IgD-negative memory B cell (primary cell): ENCODE measurements at regions not wholly inside any gene's neighbourhood (a gene's known extent, or its start where the extent isn't known, plus 50 kb on each side); places are given as distances from the start of the nearest gene placed in this dataset.
"Not testable (repeated sequence)": the region's sequence is repeated elsewhere in the genome, so short reads cannot be mapped to it uniquely, and the experiment has no call there.

Experiments used
- H3K27ac Mint-ChIP-seq, 3 donors: one replicate each; pipeline ENCODE4 v1.8.0; 2020 to 2022; ENCODE audit warnings: mild to moderate bottlenecking in 3 of 3, mixed read lengths in 3 of 3, moderate library complexity in 1 of 3
- H3K27me3 Mint-ChIP-seq: one replicate; pipeline ENCODE4 v1.8.0; 2021; ENCODE audit warnings: mixed read lengths
- H3K36me3 Mint-ChIP-seq: one replicate; pipeline ENCODE4 v1.8.0; 2020; ENCODE audit warnings: mild to moderate bottlenecking, mixed read lengths
- H3K4me1 Mint-ChIP-seq, 3 donors: one replicate each; pipeline ENCODE4 v1.8.0; 2020 to 2022; ENCODE audit warnings: mixed read lengths in 3 of 3, mild to moderate bottlenecking in 1 of 3
- H3K4me3 Mint-ChIP-seq, 4 donors: one replicate each; pipeline ENCODE4 v1.8.0; 2020 to 2022; ENCODE audit warnings: mild to moderate bottlenecking in 4 of 4, mixed read lengths in 4 of 4, moderate library complexity in 3 of 4
- H3K9me3 Mint-ChIP-seq, 3 donors: one replicate each; pipeline ENCODE4 v1.8.0; 2020 to 2021; ENCODE audit warnings: mixed read lengths in 3 of 3, mild to moderate bottlenecking in 1 of 3

DNA sequence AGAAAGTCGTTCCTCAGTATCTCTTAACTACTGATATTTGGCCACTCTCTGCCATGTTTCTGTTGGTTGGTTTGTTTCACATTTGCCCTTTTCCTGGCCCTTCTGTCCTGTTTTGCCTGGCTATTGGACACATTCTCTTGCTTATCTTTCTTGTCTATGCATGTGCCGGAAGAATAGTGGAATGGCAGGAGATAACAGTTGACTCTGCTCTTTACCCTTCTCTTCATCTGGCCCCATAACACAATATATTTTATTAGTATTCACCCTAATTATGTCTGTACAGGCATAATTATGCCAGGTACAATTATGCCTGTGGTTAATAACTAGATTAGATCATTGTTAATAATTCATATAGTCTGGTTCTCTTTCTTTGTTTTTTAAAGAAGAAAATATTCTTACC lies 243.5 kb upstream of the LMO3 start:
- H3K9me3 Mint-ChIP-seq: peaks cover 0 to 2% (median 2%) of the 10 kb centered on the region in 3 donors
- H3K36me3 Mint-ChIP-seq: no peaks in the 10 kb centered on the region
- H3K27me3 Mint-ChIP-seq: no peaks in the 10 kb centered on the region
- H3K4me3 Mint-ChIP-seq: no peak overlapping the region
- H3K27ac Mint-ChIP-seq: no peak overlapping the region
- no peaks in the 10 kb centered on the region for H3K4me1 Mint-ChIP-seq

GRCh38 chr12:16844875-16845274 lies 238.9 kb upstream of the LMO3 start:
- H3K9me3 Mint-ChIP-seq: peaks cover 0 to 2% (median 2%) of the 10 kb centered on the region in 3 donors
- H3K36me3 Mint-ChIP-seq: no peaks in the 10 kb centered on the region
- no peaks in the 10 kb centered on the region for H3K4me1 Mint-ChIP-seq
- no peaks in the 10 kb centered on the region for H3K27me3 Mint-ChIP-seq
- no peak overlapping the region for H3K4me3 Mint-ChIP-seq
- no peak overlapping the region for H3K27ac Mint-ChIP-seq

- peaks cover 2% of the 10 kb centered on the region for H3K36me3 Mint-ChIP-seq
- no peaks in the 10 kb centered on the region for H3K4me1 Mint-ChIP-seq
- H3K27me3 Mint-ChIP-seq: no peaks in the 10 kb centered on the region
- H3K27ac Mint-ChIP-seq: no peak overlapping the region
- H3K9me3 Mint-ChIP-seq: peaks cover 0 to 11% (median 4%) of the 10 kb centered on the region in 3 donors
- H3K4me3 Mint-ChIP-seq: no peak overlapping the region
Measured at GRCh38 chr12:16833376-16834015, 227.5 kb upstream of the LMO3 start.

GRCh38 chr12:16828891-16829290 lies 222.9 kb upstream of the LMO3 start:
- Mint-ChIP-seq H3K4me3 (no peak overlapping the region), H3K4me1 (no peaks in the 10 kb centered on the region), H3K27ac (no peak overlapping the region), H3K36me3 (peaks cover 2% of the 10 kb centered on the region), H3K9me3 (peaks cover 2 to 9% (median 4%) of the 10 kb centered on the region in 3 donors), H3K27me3 (no peaks in the 10 kb centered on the region)

- Mint-ChIP-seq H3K27me3 (no peaks in the 10 kb centered on the region), H3K4me1 (peaks cover 0 to 2% (median 0%) of the 10 kb centered on the region in 3 donors), H3K27ac (no peak overlapping the region), H3K9me3 (peaks cover 2 to 23% (median 2%) of the 10 kb centered on the region in 3 donors), H3K4me3 (no peak overlapping the region), H3K36me3 (no peaks in the 10 kb centered on the region)
Measured at GRCh38 chr12:16807731-16808130, 201.8 kb upstream of the LMO3 start.

- H3K9me3 Mint-ChIP-seq: peaks cover 1 to 11% (median 4%) of the 10 kb centered on the region in 3 donors
- H3K4me1 Mint-ChIP-seq: no peaks in the 10 kb centered on the region
- no peaks in the 10 kb centered on the region for H3K36me3 Mint-ChIP-seq
- no peaks in the 10 kb centered on the region for H3K27me3 Mint-ChIP-seq
- H3K4me3 Mint-ChIP-seq: no peak overlapping the region
- H3K27ac Mint-ChIP-seq: no peak overlapping the region
Measured at GRCh38 chr12:16796168-16796567, 190.2 kb upstream of the LMO3 start.

DNA sequence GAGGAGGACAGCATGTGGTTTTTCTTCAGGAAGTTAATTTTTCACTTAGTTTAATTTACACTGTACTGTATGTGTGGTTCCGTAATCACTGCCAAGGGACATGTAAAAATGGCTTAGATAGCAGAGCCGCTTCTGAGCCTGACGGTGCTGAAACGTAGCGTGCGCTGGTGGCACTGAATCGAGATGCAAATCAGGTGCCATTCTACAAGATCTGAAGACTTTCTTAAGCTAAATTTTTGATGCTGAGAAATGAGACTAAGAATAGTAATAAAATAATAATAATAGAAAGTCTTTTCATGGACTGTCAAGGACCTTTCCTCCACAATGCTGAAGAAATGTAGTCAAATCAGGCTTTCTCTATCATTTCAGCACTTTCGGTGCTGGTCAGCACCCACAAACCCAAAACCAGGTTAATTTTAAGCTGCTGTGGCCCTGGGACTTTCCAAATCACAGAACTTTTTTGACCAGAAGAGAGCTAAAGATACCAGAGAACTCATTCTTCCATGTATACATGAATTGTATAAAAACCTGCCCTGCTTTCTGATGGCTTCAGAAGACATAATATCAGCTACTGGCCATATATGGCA lies 183.3 kb upstream of the LMO3 start:
- Mint-ChIP-seq H3K36me3 (no peaks in the 10 kb centered on the region), H3K4me1 (no peaks in the 10 kb centered on the region), H3K9me3 (peaks cover 0 to 3% (median 3%) of the 10 kb centered on the region in 3 donors), H3K27ac (no peak overlapping the region), H3K4me3 (no peak overlapping the region), H3K27me3 (no peaks in the 10 kb centered on the region)

- no peak overlapping the region for H3K27ac Mint-ChIP-seq
- H3K4me1 Mint-ChIP-seq: no peaks in the 10 kb centered on the region
- H3K4me3 Mint-ChIP-seq: no peak overlapping the region
- H3K9me3 Mint-ChIP-seq: peaks cover 0 to 3% (median 3%) of the 10 kb centered on the region in 3 donors
- no peaks in the 10 kb centered on the region for H3K36me3 Mint-ChIP-seq
- H3K27me3 Mint-ChIP-seq: no peaks in the 10 kb centered on the region
Measured at GRCh38 chr12:16788506-16789203, 182.7 kb upstream of the LMO3 start.

DNA sequence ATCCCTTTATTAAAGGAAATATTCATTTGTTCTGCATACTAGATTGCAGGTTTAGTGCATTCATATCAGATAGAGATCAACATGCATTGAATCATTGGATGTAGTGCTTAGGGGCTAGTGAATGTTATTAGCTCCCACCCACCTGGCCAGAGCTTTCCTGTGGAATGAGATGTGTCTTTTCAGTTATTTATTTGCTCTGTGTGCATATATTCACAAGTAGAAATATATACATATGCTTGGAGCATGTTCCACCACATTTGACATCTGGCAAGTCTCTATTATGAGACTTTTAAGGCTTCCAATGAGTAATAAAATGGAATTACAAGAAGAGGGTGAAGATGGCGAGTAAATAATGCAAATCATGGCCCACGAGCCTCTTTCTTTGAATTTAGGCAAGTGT lies 180.0 kb upstream of the LMO3 start:
- Mint-ChIP-seq H3K27me3 (no peaks in the 10 kb centered on the region), H3K4me3 (no peak overlapping the region)

GRCh38 chr12:16785524-16785923 lies 179.6 kb upstream of the LMO3 start:
- Mint-ChIP-seq H3K27me3 (no peaks in the 10 kb centered on the region), H3K4me1 (no peaks in the 10 kb centered on the region), H3K4me3 (peak overlapping the region in 1 of 4 donors; percentile 25), H3K36me3 (no peaks in the 10 kb centered on the region), H3K27ac (no peak overlapping the region), H3K9me3 (peaks cover 0 to 7% (median 2%) of the 10 kb centered on the region in 3 donors)

More for the DNA sequence above, 180.0 kb upstream of the LMO3 start:
- Mint-ChIP-seq H3K36me3 (no peaks in the 10 kb centered on the region), H3K9me3 (peaks cover 0 to 7% (median 2%) of the 10 kb centered on the region in 3 donors), H3K27ac (no peak overlapping the region), H3K4me1 (no peaks in the 10 kb centered on the region)

DNA sequence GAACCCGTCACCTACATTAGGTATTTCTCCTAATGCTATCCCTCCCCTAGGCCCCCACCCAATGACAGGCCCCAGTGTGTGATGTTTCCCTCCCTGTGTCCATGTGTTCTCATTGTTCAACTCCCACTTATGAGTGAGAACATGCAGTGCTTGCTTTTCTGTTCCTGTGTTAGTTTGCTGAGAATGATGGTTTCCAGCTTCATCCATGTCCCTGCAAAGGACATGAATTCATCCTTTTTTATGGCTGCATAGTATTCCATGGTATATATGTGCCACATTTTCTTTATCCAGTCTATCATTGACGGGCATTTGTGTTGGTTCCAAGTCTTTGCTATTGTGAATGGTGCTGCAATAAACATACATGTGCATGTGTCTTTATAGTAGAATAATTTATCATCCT lies 163.2 kb upstream of the LMO3 start:
- not testable (repeated sequence) for H3K36me3 Mint-ChIP-seq, H3K27ac Mint-ChIP-seq, H3K4me1 Mint-ChIP-seq, H3K4me3 Mint-ChIP-seq, H3K27me3 Mint-ChIP-seq
- peaks cover 0 to 17% (median 10%) of the 10 kb centered on the region in 3 donors for H3K9me3 Mint-ChIP-seq

DNA sequence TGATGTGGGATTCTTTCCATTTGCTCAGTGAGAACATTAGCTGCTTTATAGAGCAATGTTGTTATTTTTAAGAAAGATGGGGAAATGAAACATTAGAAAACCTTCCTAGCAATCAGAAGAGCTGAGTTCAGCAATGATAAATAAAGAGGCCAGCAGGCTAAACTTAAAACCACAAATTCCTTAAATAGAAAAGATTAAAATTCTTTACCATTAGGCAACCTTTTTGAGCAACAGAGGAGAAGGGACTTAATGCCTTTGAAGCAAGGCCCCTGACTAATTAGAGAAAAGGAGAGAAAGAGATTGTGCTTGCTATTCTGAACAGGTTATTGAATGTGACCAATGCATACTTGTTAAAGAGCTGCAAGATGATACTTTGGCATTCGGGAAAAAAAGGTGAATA lies 160.8 kb upstream of the LMO3 start:
- H3K27me3 Mint-ChIP-seq: no peaks in the 10 kb centered on the region
- H3K36me3 Mint-ChIP-seq: no peaks in the 10 kb centered on the region
- no peaks in the 10 kb centered on the region for H3K4me1 Mint-ChIP-seq
- no peak overlapping the region for H3K4me3 Mint-ChIP-seq
- H3K27ac Mint-ChIP-seq: no peak overlapping the region
- H3K9me3 Mint-ChIP-seq: peaks cover 0 to 11% (median 10%) of the 10 kb centered on the region in 3 donors

DNA sequence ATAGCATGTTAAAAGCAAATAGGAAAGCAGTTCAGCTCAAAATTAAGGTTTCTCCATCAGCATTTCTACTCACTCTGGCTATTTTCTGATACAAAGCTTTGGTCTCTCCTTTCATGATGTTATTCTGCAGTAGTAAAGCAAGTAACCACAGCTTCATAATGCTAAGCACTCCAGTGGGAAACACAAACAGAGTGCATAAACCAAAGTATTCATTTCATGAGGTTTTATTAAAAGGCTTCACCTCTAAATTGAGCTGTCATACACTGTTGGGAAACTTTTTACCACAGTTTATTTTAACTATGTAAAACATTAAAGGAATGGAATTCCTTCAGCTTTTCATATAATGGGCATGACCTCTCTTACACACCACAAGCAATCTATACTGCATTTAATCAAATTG lies 157.9 kb upstream of the LMO3 start:
- no peaks in the 10 kb centered on the region for H3K27me3 Mint-ChIP-seq
- no peaks in the 10 kb centered on the region for H3K36me3 Mint-ChIP-seq
- no peak overlapping the region for H3K27ac Mint-ChIP-seq
- no peak overlapping the region for H3K4me3 Mint-ChIP-seq
- H3K4me1 Mint-ChIP-seq: no peaks in the 10 kb centered on the region
- peaks cover 1 to 5% (median 4%) of the 10 kb centered on the region in 3 donors for H3K9me3 Mint-ChIP-seq

DNA sequence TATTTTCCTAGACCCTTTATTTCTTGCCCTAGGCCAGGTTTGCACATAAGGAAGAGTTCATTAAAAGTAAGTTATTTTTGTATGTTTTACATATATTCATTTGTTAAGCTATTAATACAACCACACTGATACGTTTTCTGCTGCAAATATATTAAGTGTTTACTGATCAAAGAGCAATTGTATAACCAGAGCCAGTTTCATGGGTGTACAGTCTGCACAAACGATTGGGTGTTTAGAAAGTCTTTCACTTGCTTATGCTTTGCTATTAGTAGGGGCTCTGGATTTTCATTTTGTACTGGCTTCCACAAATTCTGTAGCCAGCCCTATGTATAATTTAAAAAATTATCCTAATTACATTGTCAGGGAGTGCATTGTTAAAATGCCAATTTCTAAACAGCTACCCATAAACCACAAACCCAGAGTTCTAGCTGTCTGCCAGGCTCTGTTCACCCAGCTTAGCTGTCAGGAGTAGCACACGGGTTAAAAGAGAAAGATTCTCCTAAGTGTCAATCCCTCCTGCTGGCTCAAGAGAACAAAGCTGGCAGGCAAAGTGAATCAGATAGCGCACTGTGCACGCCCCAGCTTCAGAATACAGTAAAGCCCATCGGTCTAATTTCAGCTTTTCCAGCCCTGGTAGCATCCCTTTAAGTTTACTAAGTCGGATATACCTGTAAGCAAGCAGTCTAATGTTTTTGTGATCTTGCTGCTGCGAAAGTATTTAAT lies 151.0 kb upstream of the LMO3 start:
- Mint-ChIP-seq H3K27ac (no peak overlapping the region), H3K9me3 (peaks cover 0 to 4% (median 0%) of the 10 kb centered on the region in 3 donors), H3K4me3 (no peak overlapping the region), H3K4me1 (no peaks in the 10 kb centered on the region), H3K36me3 (no peaks in the 10 kb centered on the region), H3K27me3 (no peaks in the 10 kb centered on the region)

DNA sequence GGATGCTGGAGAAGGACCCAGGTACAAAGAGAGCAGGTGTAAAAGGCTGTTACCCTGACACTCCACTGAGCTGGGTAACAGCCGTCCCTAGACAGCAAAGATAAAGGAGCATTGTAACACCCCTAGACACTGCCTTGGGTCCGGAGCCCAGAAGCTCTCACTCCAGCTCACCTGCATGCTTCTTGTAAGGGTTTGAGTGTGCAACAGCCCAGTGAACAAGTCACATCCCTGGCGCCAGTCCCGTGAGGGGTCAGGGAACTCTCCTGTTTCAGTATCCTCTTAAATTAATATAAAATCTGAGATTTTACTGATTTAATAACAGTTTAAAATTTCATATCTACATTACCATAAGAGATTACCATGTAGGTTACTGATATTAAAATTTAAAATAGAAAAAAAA lies 124.8 kb upstream of the LMO3 start:
- Mint-ChIP-seq H3K27me3 (no peaks in the 10 kb centered on the region), H3K27ac (no peak overlapping the region), H3K36me3 (no peaks in the 10 kb centered on the region), H3K4me1 (no peaks in the 10 kb centered on the region), H3K9me3 (peaks cover 0 to 5% (median 2%) of the 10 kb centered on the region in 3 donors), H3K4me3 (peak overlapping the region in 1 of 4 donors; percentile 79)
